Activated CD8-positive, alpha-beta T cell treated with anti-CD3 and anti-CD28 coated beads for 36 hours (primary cell): ENCODE measurements at regions not wholly inside any gene's neighbourhood (a gene's known extent, or its start where the extent isn't known, plus 50 kb on each side); places are given as distances from the start of the nearest gene placed in this dataset.

Experiments
- ATAC-seq: fragments of 200-7000 bp; cut with Tn5 transposase; one replicate; pipeline ENCODE4 v1.10.0; 2021; ENCODE audit warnings: mild to moderate bottlenecking, moderate library complexity
- CTCF ChIA-PET: fragments of 350-600 bp; sonication (Branson Sonifier 250); formaldehyde crosslinking; loops from one replicate; lab custom pipeline; 2021; ENCODE audit warnings: antibody characterized with exemption; lab: Charles Lee
- POLR2A ChIA-PET: fragments of 350-600 bp; sonication (Branson Sonifier 250); formaldehyde crosslinking; loops from one replicate; lab custom pipeline; 2021; ENCODE audit warnings: antibody characterized with exemption; lab: Charles Lee
- DNase-seq: peaks from one replicate; pipeline ENCODE4 v3.0.0-alpha.2; 2020
- H3K27ac Mint-ChIP-seq: one replicate; pipeline ENCODE4 v1.8.0; 2021; ENCODE audit warnings: mild to moderate bottlenecking, mixed read lengths
- H3K27me3 Mint-ChIP-seq: one replicate; pipeline ENCODE4 v1.8.0; 2021; ENCODE audit warnings: mixed read lengths
- H3K36me3 Mint-ChIP-seq: one replicate; pipeline ENCODE4 v1.8.0; 2021; ENCODE audit warnings: low read depth, mixed read lengths
- H3K4me1 Mint-ChIP-seq: one replicate; pipeline ENCODE4 v1.8.0; 2021; ENCODE audit warnings: low read depth, mixed read lengths
- H3K4me3 Mint-ChIP-seq: one replicate; pipeline ENCODE4 v1.8.0; 2021; ENCODE audit warnings: mild to moderate bottlenecking, moderate library complexity, mixed read lengths
- H3K9me3 Mint-ChIP-seq: one replicate; pipeline ENCODE4 v1.8.0; 2021; ENCODE audit warnings: mixed read lengths
- CTCF ChIP-seq: fragments of 200-600 bp; IDR thresholded peaks from one replicate; pipeline ENCODE4 v1.8.0; 2022; ENCODE audit warnings: antibody characterized with exemption, mild to moderate bottlenecking
- intact Hi-C: fragments of 100-400 bp; cut with micrococcal nuclease; formaldehyde crosslinking; loops from one replicate; pipeline ENCODE4 v1.10.0; 2022

GRCh38 chr13:74841651-74842050, 640.3 kb downstream of the TBC1D4 start:
- Mint-ChIP-seq H3K36me3 (no peaks in the 10 kb centered on the region), H3K4me1 (no peaks in the 10 kb centered on the region), H3K27ac (no peak overlapping the region), H3K27me3 (peaks cover 11% of the 10 kb centered on the region), H3K4me3 (no peak overlapping the region), H3K9me3 (no peaks in the 10 kb centered on the region)
- ATAC-seq (no peak), DNase-seq (no peak)
- ChIA-PET POLR2A (no interaction called here), CTCF (no interaction called here)
- TF ChIP-seq CTCF = no peak
- intact Hi-C loops = no loop called here

- Mint-ChIP-seq H3K27ac (no peak overlapping the region), H3K27me3 (peaks cover 11% of the 10 kb centered on the region), H3K36me3 (no peaks in the 10 kb centered on the region), H3K4me3 (no peak overlapping the region), H3K4me1 (no peaks in the 10 kb centered on the region), H3K9me3 (no peaks in the 10 kb centered on the region)
- no peak for TF ChIP-seq CTCF
- ChIA-PET CTCF (no interaction called here), POLR2A (no interaction called here)
- ATAC-seq (no peak), DNase-seq (no peak)
- intact Hi-C loops = no loop called here
Measured at GRCh38 chr13:74841123-74841522, 640.8 kb downstream of the TBC1D4 start.

GRCh38 chr13:74839656-74840055, 642.3 kb downstream of the TBC1D4 start:
- peaks cover 8% of the 10 kb centered on the region for H3K27me3 Mint-ChIP-seq
- ChIA-PET CTCF (no interaction called here), POLR2A (no interaction called here)
- ATAC-seq = no peak
- H3K27ac Mint-ChIP-seq = no peak overlapping the region
- H3K4me1 Mint-ChIP-seq = no peaks in the 10 kb centered on the region
- H3K4me3 Mint-ChIP-seq = no peak overlapping the region
- no peaks in the 10 kb centered on the region for H3K9me3 Mint-ChIP-seq
- no peak for DNase-seq
- no peaks in the 10 kb centered on the region for H3K36me3 Mint-ChIP-seq
- intact Hi-C loops = no loop called here
- no peak for TF ChIP-seq CTCF

- Mint-ChIP-seq H3K27me3 (peaks cover 3% of the 10 kb centered on the region), H3K9me3 (no peaks in the 10 kb centered on the region), H3K27ac (no peak overlapping the region), H3K4me1 (no peaks in the 10 kb centered on the region), H3K36me3 (no peaks in the 10 kb centered on the region), H3K4me3 (no peak overlapping the region)
- ATAC-seq = no peak
- ChIA-PET CTCF (no interaction called here), POLR2A (no interaction called here)
- no peak for TF ChIP-seq CTCF
- DNase-seq = no peak
- intact Hi-C loops = no loop called here
Measured at GRCh38 chr13:74838096-74838495, 643.9 kb downstream of the TBC1D4 start.

GRCh38 chr13:74836628-74837027, 645.3 kb downstream of the TBC1D4 start:
- TF ChIP-seq CTCF = no peak
- H3K27me3 Mint-ChIP-seq = no peaks in the 10 kb centered on the region
- no peak overlapping the region for H3K27ac Mint-ChIP-seq
- H3K4me1 Mint-ChIP-seq = no peaks in the 10 kb centered on the region
- ATAC-seq (no peak), DNase-seq (no peak)
- CTCF ChIA-PET = no interaction called here
- intact Hi-C loops = no loop called here
- no peak overlapping the region for H3K4me3 Mint-ChIP-seq
- H3K36me3 Mint-ChIP-seq = no peaks in the 10 kb centered on the region
- H3K9me3 Mint-ChIP-seq = no peaks in the 10 kb centered on the region
- POLR2A ChIA-PET = no interaction called here
